Amniotic stem cell (primary cell): ENCODE measurements at regions not wholly inside any gene's neighbourhood (a gene's known extent, or its start where the extent isn't known, plus 50 kb on each side); places are given as distances from the start of the nearest gene placed in this dataset.
"Not testable (repeated sequence)": the region's sequence is repeated elsewhere in the genome, so short reads cannot be mapped to it uniquely, and the experiment has no call there.

ENCODE experiments used
- DNase-seq: peaks from one replicate; lab custom pipeline; 2025; lab: John Stamatoyannopoulos, UW

DNA sequence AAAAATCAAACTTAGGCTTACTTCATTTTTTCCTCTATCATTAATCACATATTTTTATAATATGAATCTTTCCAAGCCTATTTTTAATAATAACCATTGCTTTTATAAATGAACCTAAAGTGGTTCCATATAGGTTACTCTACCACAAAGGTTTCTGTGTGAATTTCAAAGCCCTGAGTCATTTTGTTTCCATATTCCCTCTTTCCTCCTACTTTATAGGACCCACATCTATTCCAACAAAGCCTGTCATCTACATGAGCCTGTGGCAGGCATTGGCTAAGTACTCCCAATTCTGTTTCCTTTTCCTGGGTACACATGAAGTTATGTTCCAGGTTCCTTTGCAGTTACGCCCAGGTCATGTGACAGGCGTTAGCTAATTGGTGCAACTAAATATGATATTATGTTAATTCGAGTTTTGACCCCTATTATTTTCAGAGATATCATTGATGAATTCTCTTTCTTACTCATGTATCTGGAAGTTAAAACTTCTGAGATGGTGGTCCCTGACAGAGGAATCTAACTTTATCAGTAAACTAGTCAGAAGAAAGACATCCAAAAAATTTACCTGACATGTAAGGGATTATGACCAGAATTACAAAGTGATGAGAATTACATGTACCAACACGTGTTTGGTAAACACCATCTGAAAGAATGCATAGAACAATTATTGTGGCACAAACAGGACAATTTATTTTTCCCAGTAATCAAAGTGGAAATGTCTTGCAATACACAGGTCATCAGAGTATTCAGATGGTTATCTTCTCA, 1264.0 kb upstream of the CNTN5 start:
- no peak for DNase-seq

DNA sequence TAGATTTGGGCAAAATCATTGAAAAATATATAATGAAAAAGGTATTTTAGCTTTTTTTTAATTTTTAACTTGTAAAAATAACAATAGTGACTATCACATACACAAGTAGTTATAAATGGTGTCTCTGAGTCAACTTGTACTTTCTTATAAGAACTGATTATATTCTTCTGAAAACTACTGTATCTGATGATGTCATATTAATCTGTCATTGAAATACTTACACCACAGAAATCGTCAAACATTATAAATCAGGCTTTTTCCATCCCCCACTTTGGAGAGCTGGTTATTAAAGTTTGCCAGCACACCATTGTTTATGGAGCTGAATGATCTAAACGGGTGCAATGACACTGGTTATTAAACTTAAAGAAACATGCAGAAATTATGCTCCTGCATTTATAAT, 1259.6 kb upstream of the CNTN5 start:
- no peak for DNase-seq

DNA sequence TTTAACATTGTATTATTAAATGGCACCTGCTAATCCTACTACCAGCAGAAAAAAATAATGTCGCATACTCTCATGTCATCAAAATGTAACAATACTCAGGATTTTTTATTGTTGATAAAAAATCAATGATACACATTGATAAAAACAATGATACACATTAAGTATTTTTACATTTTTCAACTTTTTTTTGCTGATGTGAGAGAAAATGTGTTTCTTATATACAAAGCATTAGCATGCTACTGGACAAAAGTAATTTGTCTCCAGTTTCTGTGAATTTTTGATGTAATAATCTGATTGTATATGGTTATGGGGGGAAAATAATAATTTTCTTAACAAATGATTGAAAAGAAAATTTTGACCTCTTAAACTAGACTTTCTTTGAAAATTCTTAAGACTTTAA, 1256.6 kb upstream of the CNTN5 start:
- DNase-seq = no peak

DNA sequence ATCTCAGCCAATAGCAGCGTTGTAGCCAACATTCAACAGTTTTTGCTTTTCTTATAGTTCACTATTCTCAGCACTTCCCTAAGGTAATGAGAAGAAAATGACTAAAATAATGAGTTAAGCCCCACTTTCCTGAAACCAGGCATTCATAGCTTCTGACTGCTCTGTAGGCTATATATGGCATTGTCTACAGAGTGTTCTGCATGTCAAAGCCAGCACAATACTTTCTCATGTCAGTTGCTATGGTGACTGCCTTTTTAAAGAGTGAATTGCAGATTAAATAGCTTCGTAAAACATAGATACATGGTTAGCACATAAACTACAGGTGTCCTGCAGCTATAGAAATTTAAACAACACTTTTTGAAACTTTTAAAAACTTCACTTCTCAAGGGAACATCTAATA, 1256.1 kb upstream of the CNTN5 start:
- no peak for DNase-seq

DNA sequence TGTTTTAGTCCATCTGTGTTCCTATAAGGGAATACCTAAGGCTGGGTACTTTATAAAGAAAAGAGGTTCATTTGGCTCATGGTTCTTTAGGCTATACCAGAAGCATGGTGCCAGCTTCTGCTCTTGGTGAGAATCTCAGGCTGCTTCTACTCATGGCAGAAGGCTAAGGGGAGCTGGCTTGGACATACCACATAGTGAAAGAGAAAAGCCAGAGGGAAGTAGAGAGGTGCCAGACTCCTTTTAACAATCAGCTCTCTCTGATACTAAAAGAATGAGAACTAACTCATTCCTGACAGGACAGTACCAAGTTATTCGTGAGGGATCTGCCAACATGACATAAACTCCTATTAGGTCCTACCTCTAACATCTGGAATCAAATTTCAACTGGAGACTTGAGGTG, 1250.2 kb upstream of the CNTN5 start:
- DNase-seq = no peak

DNA sequence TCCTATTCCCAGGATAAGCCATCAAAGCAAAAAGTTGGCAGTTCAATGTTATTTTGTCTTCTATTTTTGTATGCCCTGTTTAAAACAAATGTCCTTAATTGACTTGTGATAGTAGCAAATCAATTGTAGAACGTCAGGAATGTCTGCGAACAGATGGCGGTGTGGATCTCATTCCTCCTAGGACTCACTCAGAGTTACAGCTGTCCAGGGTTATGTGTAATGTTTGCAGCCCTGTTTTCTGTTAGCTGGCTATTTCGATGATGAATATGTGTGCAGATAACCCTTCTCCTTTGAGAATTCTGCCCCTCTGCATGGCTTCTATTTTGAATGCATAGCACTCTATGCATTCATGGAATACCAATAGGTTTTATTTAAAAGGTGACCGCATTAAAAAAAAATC, 1248.0 kb upstream of the CNTN5 start:
- DNase-seq = no peak

DNA sequence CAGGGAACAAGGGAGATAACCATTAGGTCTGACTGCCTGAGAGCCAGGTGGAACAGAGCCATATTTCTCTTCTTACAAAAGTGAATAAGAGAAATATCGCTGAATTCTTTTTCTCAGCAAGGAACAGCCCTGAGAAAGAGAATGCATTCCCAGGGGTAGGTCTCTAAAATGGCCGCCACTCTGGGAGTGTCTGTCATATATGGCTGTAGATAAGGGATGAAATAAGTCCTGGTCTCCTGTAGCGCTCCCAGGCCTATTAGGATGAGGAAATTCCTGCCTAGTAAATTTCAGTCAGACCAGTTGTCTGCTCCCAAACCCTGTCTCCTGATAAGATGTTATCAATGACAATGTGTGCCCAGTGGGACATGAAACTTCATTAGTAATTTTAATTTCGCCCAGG, 1236.4 kb upstream of the CNTN5 start:
- not testable (repeated sequence) for DNase-seq

DNA sequence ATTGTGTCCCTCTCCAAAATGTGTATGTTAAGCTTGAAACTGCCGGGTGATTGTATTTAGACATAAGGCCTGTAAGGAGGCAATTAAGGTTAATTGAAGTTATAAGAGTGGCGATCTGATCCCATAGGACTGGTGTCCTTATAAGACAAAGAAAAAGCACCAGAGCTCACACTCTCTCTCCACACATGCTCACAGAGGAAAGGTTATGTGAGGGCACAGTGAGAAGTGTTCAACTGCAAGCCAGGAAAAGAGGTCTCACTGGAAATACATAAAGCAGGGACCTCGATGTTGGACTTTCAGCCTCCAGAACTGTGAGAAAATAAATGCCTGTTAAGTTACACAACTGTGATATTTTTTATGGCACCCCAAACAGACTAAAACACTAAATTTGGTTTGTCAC, 1233.8 kb upstream of the CNTN5 start:
- DNase-seq = no peak

DNA sequence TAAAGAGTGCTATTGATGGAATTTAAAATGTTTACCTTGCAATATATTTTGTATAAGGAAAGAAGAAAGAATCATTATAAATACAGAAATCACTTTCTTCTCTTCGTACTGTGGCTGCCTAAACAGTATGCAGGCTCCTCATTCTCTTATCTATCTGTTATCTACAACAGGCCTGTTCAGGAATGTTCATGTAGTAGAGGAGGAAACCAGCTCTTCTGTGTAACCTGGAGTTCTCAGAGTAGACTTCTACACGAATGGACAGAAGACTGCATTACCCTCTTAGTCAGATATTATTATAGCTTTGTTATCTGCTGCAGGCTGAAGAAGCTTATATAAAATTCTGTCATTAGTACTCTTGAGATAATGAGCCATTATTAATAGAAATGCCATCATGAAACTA, 1225.9 kb upstream of the CNTN5 start:
- DNase-seq = no peak

DNA sequence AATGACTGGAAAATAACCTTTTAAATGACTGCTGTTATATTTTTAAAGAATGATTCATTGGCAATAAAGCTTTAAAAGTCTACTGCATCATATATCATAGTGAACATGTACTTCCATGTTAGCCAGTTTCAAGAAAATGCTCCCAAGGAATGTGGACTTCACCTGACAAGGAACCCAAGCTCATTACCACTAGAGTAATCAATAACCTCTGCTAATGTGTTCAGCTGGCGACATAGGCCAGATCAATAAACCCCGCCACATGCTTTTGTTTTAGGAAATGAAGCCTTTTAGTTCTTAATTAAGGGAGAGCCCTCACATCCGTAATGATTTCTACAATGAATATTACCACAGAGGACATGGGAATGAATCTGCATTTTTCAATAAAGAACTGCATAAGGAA, 1219.9 kb upstream of the CNTN5 start:
- DNase-seq = no peak

DNA sequence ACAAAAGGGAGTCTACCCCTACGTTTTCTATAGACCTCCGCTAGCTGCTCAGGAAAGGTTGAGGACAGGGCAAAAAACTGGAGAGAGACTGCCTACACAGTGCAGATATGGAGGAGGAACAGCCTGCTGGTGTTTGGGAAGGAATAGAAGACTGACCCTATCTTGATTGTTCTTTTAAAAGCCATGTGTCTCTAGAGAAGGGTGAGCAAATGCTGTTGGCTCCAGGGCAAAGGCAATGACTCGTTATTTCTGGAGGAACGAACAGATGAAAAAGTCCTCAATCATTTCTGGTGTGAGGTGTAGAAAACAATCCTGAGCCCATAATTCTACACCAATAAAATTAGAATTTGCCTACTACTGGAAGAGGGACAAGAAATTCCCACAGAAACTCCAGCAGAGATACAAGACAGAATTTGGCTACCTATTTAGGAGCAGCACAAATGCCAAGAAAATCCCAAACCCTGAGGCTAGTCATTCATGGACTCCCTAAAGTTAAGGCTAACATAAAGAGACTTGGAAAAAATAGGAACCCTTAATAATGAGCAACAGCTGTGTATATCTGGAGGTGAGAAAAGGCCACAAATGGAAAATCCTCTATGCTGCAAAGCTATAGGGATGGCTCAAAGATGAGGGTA, 1206.3 kb upstream of the CNTN5 start:
- DNase-seq = no peak

DNA sequence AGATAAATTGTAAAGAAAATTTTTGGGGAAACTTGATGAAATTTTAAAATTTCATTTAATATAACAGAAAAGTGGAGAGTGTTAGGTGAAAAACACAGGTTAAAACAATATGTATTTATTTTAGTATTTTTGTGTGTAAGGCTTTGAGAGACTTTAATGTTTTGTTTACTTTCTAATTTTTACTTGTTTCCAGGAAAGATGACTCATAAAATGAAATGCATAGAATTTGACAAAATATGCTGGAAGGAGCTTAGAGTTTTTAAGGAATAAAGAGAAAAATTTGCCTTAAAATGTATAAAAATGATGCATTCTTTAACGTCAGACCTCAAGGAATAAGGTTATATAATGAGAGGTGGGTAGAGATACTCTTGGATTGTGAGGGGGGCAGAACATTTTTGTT, 1205.1 kb upstream of the CNTN5 start:
- DNase-seq = no peak

DNA sequence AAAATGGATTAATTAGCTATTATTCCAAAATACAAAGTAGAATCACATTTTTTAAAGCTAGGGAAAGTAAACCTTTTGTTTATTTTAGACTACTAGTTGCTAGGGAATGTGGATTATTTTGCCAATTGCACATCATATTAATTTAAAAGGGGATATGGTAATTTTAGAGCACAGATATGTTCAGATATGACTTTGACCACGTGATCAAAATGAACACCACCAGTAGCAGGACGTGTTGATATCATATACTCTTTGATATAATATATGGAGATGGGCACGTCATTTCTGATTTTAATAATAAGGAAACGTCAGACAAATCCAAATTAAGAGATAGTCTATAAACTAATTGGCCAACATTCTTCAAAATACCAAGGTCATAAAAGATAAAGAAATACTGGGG, 1188.3 kb upstream of the CNTN5 start:
- no peak for DNase-seq

DNA sequence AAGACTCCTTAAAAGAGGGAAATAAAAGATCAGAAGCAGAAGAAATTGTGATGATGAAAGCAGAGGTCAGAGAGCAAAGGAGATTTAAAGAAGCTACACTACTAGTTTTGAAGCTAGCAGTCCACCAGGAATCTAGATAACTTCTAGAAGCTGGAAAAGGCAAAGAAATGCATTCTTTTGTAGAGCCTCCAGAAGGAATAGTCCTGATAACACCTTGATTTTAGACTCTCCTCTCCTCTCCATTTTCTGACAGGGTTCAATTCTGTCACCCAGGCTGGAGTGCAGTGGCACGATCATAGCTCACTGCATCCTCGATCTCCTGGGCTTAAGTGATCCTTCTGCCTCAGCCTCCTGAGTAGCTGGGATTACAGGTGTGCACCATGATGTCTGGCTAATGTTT, 1187.3 kb upstream of the CNTN5 start:
- no peak for DNase-seq

DNA sequence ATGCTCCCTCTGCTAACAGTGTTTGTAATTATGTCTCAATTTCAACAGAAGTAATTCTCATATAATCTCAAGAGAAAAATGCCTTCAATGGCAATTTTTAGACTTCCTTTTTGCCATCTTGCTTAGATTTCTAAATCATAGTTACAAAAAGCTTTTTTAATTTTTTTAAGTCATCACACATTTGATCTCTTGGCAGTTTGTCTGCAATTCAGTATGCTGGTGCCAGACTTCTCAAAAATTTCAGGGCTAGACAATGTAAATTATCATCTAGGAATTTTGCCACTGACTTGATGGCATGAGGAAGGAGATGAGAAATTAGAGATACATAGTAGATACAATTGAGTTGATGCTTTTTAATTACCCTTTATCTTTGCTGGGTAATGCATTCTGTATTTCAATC, 1176.7 kb upstream of the CNTN5 start:
- DNase-seq = no peak

DNA sequence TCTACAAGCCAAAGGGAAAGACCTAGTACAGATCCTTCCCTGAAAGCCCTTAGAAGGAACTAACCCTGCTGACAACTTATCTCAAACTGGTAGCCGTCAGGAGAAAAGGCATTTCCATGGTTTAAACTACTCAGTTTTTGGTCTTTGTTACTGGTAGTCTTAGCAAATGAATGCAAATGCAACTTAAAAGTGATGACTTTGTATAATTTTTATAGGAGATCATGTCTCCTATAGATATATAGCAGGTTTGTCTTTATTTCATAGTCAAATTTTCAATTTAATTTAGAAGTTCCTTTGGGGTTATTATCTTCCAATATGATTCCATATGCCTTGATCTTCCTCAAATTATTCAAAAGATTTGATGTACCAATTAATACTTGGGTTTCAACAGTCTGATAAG, 1173.0 kb upstream of the CNTN5 start:
- DNase-seq = no peak

DNA sequence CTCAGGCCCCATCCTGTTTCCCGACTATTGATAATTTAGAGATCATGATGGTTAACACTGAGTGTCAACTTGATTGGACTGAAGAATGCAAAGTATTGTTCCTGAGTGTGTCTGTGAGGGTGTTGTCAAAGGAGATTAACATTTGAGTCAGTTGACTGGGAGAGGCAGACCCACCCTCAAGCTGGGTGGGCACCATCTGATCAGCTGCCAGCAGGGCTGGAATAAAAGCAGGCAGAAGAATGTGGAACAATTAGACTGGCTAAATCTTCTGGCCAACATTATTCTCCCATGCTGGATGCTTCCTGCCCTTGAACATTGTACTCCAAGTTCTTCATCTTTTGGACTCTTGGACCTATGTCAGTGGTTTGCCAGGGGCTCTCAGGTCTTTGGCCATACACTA, 1170.0 kb upstream of the CNTN5 start:
- no peak for DNase-seq

DNA sequence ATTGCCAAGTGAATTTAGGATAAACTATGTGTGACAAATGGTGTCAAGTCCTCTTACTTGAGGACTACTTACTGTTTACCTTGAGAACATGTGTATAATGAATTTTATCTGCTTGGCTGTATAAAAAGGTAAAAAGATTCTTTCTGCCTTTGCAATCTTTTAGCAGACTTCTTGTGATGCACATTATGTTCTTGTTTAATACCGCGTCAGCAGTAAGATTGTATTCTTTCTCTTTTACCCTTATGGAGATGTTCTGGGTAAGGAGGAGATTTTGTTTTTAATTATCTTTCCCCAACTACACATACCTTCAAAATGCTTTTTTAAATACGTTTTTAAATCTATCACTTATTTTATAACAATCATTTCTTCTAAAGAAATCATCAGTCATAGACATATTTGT, 1166.4 kb upstream of the CNTN5 start:
- no peak for DNase-seq

DNA sequence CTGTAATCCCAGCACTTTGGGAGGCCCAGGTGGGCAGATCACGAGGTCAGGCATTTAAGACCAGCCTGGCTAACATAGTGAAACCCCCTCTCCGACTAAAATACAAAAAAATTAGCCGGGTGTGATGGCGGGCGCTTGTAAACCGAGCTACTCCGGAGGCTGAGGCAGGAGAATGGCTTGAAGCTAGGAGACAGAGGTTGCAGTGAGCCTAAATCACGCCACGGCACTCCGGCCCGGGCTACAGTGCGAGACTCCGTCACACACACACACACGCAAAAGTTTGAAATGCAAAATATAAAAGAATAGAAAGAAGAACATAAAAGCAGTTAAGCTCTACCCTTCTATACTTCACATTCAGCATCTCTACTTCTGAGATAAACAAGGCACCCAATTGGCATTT, 1165.9 kb upstream of the CNTN5 start:
- no peak for DNase-seq

DNA sequence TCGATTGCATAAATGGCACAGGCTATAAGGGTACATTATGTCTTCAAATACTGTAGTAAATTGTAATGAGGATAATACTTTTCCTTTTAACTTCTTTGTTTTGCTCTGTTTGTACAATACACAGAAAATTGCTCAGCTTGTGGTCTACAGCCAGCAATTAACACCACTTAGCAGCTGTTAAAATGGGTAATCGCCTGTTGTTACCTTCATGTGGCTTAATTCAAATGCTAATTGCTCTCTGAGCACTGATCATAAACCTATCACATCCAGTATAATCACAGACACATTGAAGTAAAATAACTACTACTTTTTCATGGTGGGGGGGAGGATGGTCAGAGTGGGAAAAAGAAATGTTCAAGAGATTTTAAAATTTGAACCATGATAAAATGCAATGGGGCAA, 1164.1 kb upstream of the CNTN5 start:
- DNase-seq = no peak

DNA sequence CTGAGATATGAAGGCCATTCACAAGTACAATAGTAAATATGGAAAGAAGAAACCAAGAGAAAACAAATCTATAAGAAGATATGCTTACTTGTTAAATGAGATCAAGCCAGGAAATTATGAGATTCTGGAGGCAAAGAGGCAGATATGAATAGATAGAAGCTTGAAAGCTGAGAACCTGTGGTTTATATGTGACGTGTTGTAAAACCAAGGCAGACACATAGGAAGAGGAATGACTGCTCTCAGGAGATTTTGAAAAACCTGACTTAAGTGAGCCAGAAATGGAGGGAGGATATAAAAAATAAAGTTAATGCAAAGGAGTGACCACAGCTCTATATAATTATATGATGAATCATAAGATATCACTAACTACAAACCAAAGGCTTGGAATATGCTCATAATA, 1160.5 kb upstream of the CNTN5 start:
- no peak for DNase-seq

DNA sequence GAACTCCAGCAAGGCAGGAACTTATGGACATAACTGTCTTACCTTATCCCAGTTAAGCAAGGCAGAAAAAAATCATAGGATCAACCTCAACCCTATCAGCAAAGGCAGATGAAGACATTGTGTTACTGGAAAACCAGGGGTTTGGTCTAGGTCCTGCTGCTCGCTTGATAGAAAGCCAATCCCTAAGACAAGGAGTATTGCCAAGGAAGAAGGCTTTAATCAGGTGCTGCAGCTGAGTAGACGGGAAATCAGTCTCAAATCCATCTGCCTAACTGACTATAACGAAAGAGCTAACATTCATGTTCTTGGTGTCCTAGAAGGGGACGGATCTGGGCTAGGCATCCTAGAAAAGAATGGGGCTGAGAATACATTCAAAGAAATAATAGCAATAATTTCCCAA, 1158.7 kb upstream of the CNTN5 start:
- no peak for DNase-seq

DNA sequence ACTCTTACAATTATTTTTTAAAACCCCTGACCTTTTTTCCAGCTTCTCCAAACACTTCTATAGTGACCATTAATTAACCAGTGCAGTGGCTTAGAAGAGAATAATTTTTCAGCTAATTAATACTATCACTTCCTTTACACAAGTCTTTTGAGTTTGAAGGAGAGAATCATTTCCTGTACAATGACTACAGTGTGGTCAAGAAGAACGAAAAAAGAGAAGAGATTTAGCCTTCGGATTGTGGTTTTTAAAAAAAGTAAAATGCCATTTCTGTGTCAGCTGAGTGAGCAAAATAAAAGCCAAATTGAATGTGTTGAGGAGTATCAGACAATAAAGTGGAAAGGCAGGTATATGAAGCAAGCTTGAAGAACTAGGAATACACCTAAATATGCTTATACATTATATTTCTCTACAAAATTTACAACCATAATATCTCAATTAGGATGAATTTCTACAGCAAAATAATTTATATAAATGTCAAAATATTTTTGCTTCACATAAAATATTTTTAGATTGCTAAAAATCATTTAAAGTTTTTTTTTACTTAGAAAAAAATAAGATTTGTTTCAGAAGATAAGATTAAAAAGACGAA, 1155.2 kb upstream of the CNTN5 start:
- DNase-seq = no peak

DNA sequence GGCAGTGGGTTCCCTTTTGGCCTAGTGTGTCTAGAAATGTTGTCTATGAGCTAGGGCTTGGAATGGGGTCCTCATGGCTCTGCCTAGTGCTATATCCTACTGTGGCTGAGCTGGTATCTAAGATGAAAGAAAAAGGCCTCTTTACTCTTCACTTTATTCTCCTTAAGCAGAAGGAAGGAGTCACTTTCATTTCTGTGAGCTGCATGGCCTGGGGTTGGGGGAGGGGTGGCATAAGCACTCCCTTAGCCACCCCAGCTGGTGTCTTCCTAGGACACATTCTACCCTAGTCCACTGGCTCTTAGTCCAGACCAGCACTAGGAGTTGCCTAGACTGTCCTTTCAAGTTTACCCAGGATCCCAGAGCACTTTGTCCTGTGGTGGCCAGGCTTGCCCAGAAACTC, 1148.9 kb upstream of the CNTN5 start:
- no peak for DNase-seq
